Brain microvascular endothelial cell (primary cell): ENCODE measurements at regions not wholly inside any gene's neighbourhood (a gene's known extent, or its start where the extent isn't known, plus 50 kb on each side); places are given as distances from the start of the nearest gene placed in this dataset.
"Not testable (repeated sequence)": the region's sequence is repeated elsewhere in the genome, so short reads cannot be mapped to it uniquely, and the experiment has no call there.

Experiments
- DNase-seq: peaks from one replicate; pipeline ENCODE4 v3.0.0-alpha.2; 2020
- H3K27ac ChIP-seq: fragments of 250-450 bp; sonication (Bioruptor Pico); 2 replicates; pipeline ENCODE4 v1.5.1; 2020; ENCODE audit warnings: mild to moderate bottlenecking, moderate library complexity
- H3K27me3 ChIP-seq: fragments of 250-450 bp; sonication (Bioruptor Pico); replicated peaks from 2 replicates; pipeline ENCODE4 v1.5.1; 2020; ENCODE audit warnings: mild to moderate bottlenecking
- H3K36me3 ChIP-seq: fragments of 250-450 bp; sonication (Bioruptor Pico); replicated peaks from 2 replicates; pipeline ENCODE4 v1.5.1; 2020; ENCODE audit warnings: mild to moderate bottlenecking
- H3K4me3 ChIP-seq: 2 replicates; pipeline ENCODE4 v1.5.1; 2011; ENCODE audit warnings: low read depth, mild to moderate bottlenecking, control low read depth, low read length, moderate library complexity
- CTCF ChIP-seq: IDR thresholded peaks from 2 replicates; pipeline ENCODE4 v1.5.1; 2011; ENCODE audit warnings: low read depth, mild to moderate bottlenecking, moderate library complexity, low read length, control low read depth, inconsistent platforms; ENCODE audit errors: missing control alignments
- in situ Hi-C: cut with HindIII; loops from 2 replicates; pipeline ENCODE4 v1.10.0; 2017; ENCODE audit warnings: low sequenced_read_pairs, low pct_ligation_motif_present

- H3K4me3 ChIP-seq, in situ Hi-C loops, H3K36me3 ChIP-seq, H3K27ac ChIP-seq, DNase-seq, H3K27me3 ChIP-seq: not testable (repeated sequence)
These were observed 80.3 kb downstream of the ZNF474 start for GRCh38 chr5:122209601-122210000.

- TF ChIP-seq CTCF = no peak
- in situ Hi-C loops = no loop called here
- Histone ChIP-seq H3K27me3 (no peaks in the 10 kb centered on the region), H3K4me3 (no peak overlapping the region), H3K36me3 (no peaks in the 10 kb centered on the region), H3K27ac (no peak overlapping the region)
- no peak for DNase-seq
These were observed 89.4 kb downstream of the ZNF474 start for GRCh38 chr5:122218778-122219177.

- no peak overlapping the region for H3K27ac ChIP-seq
- no peak for TF ChIP-seq CTCF
- no peak overlapping the region for H3K4me3 ChIP-seq
- in situ Hi-C loops = no loop called here
- DNase-seq = no peak
- no peaks in the 10 kb centered on the region for H3K27me3 ChIP-seq
- no peaks in the 10 kb centered on the region for H3K36me3 ChIP-seq
These were observed 90.3 kb downstream of the ZNF474 start for GRCh38 chr5:122219436-122220166.

- no peak for DNase-seq
- Histone ChIP-seq H3K36me3 (no peaks in the 10 kb centered on the region), H3K27me3 (no peaks in the 10 kb centered on the region), H3K4me3 (no peak overlapping the region), H3K27ac (no peak overlapping the region)
- in situ Hi-C loops = no loop called here
- TF ChIP-seq CTCF = no peak
These were observed 91.2 kb downstream of the ZNF474 start for GRCh38 chr5:122220511-122220910.

- no peak for TF ChIP-seq CTCF
- H3K36me3 ChIP-seq = no peaks in the 10 kb centered on the region
- H3K27me3 ChIP-seq = no peaks in the 10 kb centered on the region
- no peak overlapping the region for H3K27ac ChIP-seq
- in situ Hi-C loops = no loop called here
- no peak for DNase-seq
- no peak overlapping the region for H3K4me3 ChIP-seq
These were observed 90.2 kb upstream of the SNCAIP start for GRCh38 chr5:122221857-122222256.

- Histone ChIP-seq H3K36me3 (no peaks in the 10 kb centered on the region), H3K4me3 (no peak overlapping the region), H3K27ac (no peak overlapping the region), H3K27me3 (no peaks in the 10 kb centered on the region)
- DNase-seq = no peak
- no peak for TF ChIP-seq CTCF
- in situ Hi-C loops = no loop called here
These were observed 89.5 kb upstream of the SNCAIP start for GRCh38 chr5:122222580-122222979.
